NCI-H1930 (cell line): ENCODE measurements at regions not wholly inside any gene's neighbourhood (a gene's known extent, or its start where the extent isn't known, plus 50 kb on each side); places are given as distances from the start of the nearest gene placed in this dataset.
A peak's percentile ranks its signal among the peaks of the same experiment; 100 is the strongest.

Experiments
- DNase-seq, 2 experiments: peaks; one replicate each; lab custom pipeline; 2025; lab: John Stamatoyannopoulos, UW

DNA sequence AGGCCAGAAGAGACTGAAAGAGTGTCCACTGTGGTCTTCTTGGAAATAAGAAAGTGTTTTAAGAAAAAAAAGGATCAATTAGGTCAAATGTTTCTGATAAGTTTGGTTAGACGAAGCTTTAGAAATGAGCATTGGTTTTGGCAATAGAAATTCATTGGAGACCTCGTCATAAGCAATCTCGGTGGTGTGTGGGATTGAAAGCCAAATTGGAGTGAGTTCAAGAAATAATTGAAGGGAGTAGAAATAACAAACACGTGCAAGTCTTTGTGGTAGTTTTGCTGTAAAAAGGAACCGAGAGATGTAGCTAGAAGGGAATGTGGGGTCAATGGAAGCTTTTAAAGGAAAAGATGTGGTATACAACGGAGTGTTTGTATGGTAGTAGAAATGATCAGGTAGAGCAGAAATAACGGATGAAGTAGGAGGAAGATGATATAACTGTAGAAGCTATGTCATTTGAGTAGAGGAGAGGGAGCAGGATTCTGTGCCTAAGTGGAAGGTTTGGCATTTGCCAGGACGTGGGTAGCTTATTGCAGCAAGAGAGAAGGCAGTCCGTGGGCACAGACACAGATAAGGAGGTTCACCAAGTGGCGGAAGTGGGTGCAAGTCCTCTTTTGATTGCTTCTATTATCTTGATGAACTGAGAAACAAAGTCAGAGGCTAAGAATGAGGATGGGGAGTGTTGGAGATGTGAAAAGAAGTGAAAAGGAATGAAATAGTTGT, 146.2 kb downstream of the DACT1 start:
- no peak for DNase-seq

DNA sequence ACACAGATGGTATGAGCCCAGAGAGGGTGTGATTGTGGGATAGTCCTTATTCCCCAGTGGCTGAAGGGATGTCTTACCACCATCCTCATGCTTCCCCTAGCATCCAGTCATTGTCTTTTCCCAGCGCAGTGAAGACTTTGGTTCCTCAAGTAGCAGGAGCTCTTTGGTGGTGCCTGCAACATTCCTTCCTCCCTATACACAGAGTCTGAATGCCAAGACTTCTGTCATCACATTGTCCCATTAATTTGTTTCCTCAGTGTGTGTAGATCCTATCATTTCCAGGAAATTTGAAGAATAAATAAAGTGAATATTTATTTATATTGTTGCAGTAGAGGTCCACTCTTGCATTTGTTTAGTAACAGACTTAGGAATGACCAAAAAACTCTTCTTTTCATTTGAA, 147.2 kb downstream of the DACT1 start:
- no peak for DNase-seq

DNA sequence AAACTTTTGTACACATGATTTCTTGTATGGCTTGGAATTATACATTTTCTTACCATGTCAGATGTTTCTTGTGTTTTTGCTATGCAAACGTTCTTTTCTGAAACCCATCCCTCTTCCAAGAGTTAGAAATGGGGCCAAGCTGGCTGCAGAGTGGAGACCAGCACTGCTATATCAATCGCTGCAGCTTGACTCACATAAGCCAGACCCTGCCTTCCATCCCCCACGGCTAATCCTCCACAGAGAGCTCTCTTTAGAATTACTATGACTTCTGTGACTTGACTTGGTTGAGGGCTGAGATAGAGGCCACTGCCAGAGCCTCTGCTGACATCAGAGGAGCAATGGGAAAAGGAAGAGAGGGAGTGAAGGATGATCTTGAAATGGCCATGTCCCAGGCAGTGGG, 147.9 kb downstream of the DACT1 start:
- DNase-seq = no peak

DNA sequence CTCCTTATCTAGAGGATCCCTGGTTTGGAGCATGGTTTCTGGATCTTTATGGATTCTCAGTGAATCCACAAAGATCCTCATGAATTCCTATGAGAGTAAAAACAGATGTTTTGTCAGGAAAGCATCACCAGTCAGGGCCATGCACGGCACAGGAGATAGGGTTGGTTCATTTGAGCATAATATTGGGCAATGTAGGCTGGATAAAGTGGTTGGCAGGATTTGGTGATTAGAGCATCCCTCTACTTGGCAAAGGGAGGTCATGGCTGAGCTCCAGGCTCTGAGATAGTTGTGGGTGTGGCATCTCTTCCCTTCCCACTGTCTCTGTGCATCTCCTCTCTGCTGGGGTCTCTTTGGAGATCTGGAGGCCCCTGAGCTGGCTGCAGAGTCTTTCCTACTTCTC, 149.8 kb downstream of the DACT1 start:
- no peak for DNase-seq

DNA sequence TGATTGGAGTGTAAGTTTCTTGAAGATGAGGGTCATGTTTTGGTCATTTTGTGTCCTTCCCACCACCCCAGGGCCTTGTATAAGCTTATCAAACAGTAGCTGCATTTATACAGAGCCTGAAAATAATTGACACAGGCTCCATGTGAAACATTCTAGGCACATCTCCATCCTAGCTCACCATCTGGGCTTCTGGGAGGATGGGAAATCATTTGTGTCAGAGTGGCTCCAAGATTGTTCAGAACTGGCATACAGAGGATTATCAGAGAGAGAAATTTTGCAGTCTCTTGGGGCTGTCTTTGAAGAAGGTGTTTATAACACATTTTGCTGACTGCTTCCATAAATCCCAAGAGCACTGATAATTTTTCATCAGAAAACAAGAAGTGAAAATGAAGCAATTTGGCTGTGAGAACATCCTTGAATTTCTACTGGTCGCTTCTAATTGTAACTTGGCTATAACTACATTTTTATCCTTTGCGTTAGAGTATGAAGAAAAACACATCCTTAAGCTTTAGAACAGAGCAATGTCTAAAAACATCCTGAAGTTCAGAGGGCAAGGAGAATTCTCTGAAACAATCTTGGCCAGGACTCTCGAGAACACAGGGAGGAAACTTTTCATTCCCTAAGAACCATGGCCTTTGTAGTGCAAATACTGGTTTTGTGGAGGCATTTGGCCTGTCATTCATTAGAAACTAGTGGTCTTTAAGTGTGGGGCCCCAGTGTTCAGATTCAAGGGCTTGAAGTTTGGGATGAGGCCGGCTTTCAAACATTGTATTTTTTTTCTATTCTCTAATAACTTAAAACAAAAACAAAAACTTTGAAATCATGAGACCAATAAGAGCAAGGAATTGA, 151.1 kb downstream of the DACT1 start:
- no peak for DNase-seq

DNA sequence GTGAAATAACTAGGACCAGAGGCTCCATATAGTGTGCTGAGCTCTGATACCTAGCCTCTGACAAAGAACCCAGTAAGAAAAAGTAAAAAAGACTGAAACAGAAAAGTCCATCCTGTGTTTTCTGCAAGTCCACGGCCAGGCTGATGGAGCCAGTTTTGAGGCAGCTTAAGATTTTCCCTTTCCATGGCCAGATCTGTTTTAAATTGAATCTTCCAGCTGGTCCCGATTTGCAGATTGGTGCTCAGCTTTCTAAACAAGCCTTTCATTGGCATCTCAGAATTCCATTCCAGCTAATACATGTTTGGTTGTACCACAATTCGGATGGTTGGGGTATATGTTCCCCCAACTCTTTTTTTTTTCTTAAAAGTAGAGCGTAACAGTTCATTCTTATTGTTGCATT, 152.0 kb downstream of the DACT1 start:
- no peak for DNase-seq

DNA sequence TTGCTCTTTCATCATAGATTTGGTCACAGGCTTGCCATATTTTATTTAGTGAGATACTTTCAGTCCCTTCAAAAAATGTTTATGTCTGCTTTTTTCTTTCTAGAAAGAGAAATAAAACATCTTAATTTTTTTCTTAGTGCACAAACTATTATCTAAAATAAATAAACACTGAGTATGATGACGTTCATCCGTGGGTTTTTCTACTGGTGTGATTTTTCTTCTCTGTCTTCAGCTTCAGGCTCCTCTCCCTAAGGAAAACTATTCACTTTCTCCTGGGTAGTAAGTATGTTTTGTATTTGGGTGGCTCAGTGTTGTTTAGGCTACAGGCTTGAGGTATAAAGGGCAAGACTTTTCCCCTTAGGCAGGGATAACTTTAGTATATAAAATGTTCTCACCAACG, 154.7 kb downstream of the DACT1 start:
- DNase-seq = no peak

DNA sequence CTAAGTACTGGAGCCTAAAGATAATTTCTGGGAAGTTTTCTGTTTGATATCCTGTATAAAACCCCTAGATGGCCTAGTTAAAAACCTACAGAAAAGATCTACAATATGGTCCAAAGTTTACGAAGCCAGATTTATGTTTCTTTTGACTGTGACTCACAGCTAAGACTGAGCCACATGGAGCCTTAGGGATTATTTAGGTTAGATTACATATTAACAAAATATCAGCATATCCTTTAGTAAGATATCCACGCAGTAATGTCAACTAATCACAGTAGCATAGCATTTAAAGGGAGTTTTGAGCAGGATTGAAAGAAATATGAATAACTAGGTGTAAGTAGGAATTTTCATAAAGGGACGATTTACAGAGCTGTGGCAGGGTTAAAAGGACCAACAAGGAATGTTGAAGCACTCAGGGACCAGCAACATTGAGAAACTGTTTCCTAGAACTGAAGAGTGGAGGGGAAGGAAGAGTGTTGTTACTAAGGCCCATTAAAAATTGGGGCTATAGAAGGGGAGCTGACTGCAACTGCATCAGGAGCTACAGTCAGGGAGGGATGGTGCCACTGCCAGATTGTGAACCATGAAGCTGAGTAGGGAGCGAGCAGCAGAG, 155.5 kb downstream of the DACT1 start:
- DNase-seq = no peak

DNA sequence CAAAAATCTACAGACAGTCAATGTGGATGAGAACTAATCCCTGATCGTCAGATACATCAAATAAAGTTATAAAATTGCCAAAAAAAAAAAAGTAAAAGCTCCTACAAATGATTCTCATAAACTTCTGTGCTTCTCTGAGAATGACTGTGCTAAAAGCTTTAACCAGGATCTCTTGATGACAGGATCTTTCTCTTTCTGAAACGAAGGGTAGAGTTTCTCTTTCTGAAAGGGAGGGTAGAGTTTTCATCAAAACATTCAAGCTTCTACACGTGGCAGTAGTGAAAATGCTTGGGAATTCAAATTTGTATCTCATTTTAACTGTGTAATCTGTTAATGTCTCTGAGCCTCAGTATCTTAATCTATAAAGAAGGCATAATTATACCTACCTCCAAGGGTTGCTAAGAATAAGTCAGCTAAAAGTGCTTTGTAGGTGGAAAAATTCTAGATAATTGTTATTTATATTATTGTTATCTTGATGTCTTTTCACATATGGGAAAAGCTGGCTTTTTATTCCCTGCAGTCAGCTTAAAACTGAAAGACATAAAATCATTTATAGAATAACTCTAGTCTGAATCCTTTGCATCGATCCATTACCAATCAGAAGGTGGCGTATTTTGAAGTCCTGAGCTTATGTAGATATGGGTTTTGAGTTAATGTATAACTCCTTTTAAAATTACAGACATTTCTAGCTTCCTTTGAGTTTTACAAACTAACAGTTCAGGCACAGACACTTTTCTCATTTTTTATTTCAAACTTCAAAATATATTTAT, 157.4 kb downstream of the DACT1 start:
- DNase-seq = no peak

DNA sequence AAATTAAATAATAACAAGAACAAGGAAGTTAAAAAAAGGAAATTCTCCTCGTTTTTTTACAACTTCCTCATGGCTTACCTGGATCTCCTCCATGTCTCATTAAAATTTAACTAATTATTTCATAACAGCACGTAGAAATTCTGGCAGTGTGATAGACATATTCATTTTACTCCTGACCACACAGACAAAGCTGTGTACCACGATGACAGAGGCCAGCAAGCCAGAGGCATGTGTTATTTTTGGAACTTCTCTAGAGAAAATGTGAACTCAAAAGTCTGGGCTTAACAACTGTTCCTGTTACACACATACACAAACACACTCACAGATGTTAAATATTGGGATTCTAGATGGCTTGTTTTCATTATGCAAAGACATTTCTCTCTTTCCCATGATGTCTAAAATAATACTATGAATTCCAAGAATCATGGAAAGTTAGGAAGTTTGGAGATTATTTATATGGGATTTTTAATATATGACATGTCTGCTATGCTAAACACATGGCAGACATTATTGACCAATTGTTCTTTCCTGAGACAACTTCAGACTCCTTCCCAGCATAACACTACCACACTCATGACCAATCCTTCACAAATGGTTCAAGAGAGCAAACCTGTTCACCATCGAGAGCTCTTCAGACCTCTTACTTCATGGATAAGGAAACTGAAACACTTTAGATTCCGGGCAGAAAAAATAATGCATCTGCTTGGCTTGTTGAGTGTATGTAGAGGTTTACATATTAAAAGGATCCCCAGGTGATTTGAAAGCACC, 158.7 kb downstream of the DACT1 start:
- no peak for DNase-seq

DNA sequence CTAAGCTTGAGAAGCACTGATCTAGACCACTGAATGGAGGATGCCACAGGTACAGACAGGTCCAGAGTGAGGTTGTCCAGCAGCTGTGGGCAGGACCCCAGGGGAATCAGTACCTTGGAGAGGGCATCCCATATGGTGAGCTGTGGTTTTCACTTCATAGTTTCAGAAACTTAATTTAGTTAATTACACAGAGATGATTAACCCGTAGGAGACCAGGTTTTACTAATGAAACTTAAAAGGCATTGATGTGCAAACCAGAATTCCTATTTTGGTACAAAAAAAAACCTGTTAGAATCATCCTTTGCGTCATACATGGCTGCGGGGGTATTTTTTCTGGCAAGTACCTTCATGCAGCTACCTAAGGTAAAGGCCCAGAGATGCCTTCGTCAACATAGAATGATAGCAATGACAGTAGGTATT, 159.3 kb downstream of the DACT1 start:
- no peak for DNase-seq

DNA sequence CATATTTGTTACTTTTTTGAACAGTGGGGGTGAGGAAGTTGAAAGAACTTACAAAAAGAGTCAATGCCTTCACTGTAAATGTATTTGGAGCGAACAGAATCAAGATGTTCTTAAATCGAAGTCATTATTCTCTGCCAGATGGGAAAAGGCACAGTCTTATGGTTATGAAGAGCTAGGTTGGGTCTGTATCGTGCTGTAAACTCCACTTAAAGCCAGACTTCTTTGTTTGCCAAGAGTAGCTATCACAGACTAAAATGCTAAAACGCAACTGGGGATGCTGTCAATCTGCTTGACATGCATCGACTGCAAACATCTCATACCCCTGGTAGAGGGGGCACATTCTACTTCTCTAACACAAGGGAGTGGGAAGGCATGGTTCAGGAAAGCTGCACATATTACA, 160.4 kb downstream of the DACT1 start:
- no peak for DNase-seq

DNA sequence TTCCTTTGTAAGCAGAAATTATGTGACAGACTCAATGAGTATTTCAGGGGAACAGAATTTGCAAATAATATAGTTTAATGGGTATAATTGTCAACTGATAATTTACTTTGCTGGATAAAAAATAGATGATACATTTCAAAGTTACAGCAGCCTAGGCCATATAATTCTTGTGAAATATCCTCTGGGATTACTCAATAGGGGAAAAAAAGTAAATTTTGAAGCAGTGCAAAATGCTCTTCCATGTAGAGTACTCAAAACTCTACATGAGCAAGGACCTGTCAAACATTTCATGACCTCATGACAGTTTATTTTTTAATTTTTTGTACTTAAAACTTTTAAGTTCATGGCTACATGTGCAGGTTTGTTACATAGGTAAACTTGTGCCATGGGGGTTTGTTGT, 163.3 kb downstream of the DACT1 start:
- no peak for DNase-seq

DNA sequence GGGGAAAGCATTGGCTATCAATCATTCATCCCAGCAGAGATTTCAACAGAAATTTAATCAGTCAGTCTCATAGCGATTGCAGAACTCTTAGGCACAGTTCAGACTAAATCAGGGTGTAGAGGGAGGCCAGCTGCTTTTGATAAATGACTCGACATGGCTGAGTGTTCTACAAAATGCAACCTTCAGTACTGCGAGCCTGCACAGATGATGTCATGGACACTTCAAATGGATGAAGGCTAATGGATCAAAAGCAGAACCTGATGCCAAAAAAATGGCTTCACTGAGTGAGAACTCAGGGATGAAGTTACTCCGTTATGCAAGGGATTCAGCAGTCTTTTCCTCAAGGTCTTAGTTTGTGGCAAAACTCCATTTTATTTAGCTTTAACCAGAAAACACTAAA, 167.3 kb downstream of the DACT1 start:
- no peak for DNase-seq

DNA sequence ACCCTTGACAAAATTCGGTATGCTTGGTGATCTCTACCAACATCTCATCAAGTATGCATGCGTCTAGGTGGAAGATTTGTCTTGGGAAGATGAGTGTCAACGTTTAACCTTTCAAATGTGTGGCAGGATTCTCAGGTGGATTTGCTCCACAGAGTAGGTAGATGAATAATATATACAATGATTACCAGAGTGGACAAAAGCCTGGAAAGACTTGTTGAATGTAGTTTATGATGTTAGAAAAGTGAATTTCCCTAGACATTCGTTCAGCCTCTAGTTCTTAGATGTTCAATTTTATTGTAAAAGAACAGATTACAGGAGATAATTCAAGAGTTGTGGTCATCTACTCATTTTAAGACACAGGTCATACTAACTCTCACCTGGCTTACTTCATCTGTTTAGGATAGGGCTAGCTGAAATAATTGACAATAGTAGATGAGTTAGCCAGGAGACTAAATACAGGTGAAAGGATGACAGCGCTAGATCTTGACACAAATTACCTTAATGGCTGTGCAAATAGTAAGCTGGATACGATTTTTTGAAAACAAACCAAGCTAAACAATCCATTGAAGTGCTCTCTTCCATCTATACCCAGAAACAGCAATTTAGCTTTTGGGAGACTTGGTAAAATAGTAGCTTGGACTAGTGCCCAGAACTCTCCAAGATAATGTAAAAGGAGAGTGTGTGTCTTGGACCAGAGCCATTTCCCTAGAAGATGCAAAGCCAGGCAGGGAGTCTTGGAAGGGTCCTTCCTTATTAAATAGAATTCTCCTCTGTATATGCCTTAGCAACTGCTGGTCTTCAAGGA, 168.0 kb downstream of the DACT1 start:
- peak; percentile 71 to 90 for DNase-seq

DNA sequence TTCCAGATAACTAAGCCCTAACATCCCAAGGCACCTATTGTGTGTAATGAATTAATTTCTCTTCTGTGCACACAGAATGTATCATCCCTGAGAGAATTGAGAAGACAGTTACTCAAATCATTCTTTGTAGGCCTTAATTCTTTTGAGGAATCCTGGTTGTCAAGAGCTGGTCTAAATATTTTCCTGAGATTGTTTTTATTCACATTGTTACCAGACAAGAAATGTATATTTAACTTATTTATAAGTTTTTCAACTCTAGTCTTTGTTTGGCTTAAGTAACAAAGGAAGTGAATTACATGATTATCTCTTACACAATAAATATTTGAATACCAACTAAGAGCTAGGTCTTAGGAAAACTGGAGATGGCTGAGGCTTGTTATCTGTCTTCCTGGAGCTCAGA, 169.4 kb downstream of the DACT1 start:
- DNase-seq = peak in 1 of 2 experiments; percentile 52

DNA sequence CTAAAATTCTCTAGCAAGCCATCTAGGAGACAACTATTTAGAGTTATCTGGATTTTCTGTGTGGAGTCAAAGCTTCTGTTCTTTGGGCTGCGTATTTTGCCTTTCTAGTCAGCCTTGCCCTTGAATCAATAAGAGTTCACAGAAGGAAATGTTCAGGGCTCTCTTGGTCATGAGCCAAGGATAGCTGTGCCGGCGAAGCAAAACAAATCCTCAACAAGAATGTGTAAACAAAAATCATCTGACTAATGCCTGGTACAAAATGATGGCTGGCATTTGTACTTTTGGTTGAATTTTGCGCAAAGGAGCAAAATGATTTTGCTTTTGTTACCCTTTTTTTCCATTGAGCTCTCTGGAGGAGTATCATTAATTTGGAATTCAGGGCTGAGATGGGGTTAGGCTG, 171.1 kb downstream of the DACT1 start:
- peak in 1 of 2 experiments; percentile 13 for DNase-seq

DNA sequence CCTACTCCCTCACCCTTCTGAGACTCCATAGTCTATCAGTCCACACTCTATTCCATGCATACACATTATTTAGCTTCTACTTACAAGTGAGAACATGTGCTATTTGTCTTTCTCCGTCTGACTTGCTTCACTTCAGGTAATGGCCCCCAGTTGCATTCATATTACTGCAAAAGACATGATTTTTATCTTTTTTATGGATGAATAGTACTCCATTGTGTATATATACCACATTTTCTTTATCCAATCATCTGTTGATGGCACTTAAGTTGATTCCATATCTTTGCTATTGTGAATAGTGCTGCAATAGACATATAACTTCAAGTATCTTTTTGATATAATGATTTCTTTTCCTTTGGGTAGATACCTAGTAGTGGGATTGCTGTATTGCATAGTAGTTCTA, 171.8 kb downstream of the DACT1 start:
- DNase-seq = no peak

DNA sequence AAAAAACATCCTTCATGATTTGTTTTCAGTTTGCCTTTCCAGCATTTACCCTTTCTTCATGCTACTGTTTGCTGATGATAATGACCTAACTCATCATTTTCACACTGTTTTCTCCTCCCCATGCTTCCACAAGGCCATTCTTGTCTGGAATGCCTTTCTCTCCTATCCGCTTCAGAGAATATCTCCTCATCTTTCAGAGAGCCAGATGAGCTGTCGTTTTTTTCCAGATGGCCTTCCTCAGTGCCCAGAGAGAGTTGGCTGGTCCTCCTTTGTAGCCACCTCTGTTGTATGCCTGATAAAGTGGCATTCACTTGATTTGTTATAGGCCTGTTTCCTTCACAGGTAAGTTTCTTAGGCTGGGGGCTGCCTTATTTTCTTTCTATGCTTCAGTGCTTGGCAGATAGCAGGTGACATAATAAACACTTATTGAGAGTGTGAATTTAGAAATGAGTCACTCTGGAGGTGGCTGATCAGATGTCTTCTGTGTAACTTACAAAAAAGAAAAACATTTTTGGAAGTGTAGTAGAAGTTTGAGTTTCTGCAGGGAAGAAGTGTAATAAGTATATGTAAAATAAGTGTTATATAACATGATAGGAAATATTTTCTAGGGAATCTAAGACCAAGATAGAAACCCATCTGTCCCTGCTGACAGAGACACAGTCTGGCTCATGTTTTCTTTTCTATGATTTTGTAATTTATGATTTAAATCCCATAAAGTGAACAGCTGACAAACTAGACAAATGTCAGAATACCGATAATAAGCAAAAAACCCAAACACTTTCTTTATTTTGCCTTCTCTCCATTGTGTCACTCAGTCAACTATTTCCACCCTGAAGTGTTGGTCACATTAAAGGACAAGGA, 174.5 kb downstream of the DACT1 start:
- DNase-seq = no peak

DNA sequence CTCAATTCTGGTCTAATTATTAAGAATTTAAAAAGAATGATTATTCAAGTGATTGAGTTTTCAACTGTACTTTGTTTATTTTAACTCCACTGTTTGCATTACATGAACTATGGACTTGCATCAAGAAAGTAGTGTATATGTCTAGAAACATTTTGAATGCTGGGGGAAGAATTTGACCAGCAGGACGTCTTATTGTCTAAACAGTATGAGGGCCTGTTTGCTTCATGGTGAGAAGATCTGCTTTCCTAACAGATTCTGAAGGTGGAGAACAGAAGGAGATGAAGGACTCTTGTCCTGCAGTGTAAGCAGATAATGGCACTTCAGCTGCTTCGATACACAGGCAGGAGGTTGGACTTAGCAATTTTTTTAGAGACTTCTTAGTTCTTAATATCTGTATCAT, 176.0 kb downstream of the DACT1 start:
- no peak for DNase-seq
